ENCODE measurements at regions not wholly inside any gene's neighbourhood (a gene's known extent, or its start where the extent isn't known, plus 50 kb on each side); places are given as distances from the start of the nearest gene placed in this dataset.

DNA sequence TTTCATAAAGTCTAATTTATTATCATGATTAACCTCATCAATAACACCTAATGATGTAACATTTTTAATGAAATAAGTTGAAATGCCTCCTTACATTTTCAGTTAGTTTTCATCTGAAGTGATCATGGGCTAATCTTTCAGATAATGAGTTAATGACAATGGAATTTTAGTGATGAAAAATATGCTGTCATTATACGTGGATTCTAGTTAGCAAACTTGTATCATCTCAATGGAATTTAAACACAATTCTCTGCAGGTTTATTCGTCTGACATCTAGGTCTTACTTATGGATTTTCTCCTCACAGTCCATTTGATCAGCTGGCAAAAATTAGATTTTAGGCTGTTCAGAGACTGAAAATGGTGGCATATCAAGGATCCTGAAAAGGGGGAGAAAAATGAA lies 885.0 kb downstream of the SLC4A3 start:
- peak; percentile 88 for FAIRE-seq
- DNase-seq (ENCODE audit: low spot score), result peak; percentile 73

DNA sequence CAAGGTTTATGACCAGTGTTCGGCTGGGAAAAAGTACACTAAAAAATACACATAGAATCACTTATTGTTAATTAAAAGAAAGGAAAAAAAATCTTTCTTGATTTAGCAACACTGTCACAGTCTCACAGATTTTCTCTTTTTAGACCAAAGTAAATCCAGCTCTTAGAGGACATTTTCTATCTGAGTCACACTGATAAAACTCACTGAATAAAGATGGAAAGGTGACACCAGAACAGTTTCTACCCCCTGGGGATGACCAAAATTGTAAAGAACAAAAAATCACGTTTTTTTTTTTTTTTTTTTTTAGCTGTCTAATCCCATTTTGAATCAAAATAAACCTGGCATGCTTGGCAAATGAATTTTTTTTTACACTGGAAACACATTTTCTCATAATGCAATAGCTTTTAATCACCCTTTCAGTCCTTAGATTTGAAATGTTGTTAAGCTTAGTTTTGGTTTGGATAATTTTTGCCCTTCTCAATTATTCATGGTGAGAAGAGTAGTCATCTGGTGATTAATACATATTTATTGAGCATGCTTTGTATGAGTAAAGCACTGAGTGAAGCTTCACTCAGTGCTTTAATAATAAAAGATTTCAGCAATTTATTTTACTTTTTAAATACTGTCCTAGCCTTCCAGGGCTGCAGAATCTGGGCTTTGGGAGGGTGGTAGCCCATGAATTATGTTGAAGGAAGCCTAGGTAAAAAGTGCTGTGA lies 886.3 kb downstream of the SLC4A3 start:
- DNase-seq (ENCODE audit: low spot score) (peak; percentile 30), FAIRE-seq (peak; percentile 36)

DNA sequence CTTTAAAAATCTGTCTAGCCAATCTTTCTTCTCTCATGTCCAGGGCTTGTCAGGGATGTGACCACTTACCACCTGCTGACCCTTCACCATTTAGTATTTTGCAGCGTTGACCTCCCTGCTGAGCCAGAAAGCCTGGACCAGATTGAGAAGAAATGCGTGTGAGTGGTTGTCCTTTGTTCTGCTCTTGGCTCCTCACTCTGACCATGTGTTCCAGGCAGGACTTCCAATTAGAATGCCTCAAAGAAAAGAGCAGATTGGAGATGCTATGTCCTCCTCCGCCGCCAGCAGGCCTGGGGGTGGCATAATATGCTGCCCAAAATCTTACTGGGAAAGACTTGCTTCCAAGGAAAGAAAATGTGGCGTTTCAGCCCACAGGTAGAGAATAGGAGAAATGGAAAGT lies 894.1 kb downstream of the SLC4A3 start:
- DNase-seq (ENCODE audit: low spot score) (no peak), FAIRE-seq (no peak)

DNA sequence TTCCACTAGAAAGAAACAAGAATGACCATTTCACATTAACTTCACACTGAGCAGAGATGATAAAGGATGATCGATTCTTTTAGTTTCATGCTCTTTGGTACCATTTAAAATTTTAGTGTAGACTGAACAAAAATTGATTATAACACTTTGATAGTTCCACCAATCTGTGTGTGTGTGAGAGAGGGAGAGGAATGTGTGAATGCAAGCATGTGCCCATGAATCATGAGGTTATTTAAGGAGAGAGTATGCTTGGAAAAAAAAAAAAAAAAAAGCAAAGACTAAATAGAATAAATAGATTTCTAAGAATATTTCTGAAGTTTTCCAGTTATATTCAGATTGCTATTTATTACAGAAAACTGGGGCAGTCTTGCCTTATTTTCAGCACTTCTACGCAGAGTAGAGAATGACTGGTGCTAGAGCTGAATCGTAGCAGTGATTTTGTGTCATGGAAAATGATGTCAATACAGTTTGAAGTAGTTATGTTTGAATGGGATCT lies 900.8 kb downstream of the SLC4A3 start:
- FAIRE-seq (no peak), DNase-seq (ENCODE audit: low spot score) (no peak)

- DNase-seq (ENCODE audit: low spot score) (no peak), FAIRE-seq (no peak)
These were observed 903.8 kb downstream of the SLC4A3 start for GRCh38 chr2:220531216-220531615.

- DNase-seq (ENCODE audit: low spot score) (peak; percentile 86), FAIRE-seq (peak; percentile 73)
These were observed 906.1 kb downstream of the SLC4A3 start for GRCh38 chr2:220533485-220533884.

- no peak for FAIRE-seq
These were observed 912.1 kb downstream of the SLC4A3 start for GRCh38 chr2:220539481-220539880.

GRCh38 chr2:220544049-220544448 lies 916.6 kb downstream of the SLC4A3 start:
- no peak for DNase-seq (ENCODE audit: low spot score)
- FAIRE-seq, result no peak

More at GRCh38 chr2:220539481-220539880, 912.1 kb downstream of the SLC4A3 start:
- DNase-seq (ENCODE audit: low spot score), result no peak

DNA sequence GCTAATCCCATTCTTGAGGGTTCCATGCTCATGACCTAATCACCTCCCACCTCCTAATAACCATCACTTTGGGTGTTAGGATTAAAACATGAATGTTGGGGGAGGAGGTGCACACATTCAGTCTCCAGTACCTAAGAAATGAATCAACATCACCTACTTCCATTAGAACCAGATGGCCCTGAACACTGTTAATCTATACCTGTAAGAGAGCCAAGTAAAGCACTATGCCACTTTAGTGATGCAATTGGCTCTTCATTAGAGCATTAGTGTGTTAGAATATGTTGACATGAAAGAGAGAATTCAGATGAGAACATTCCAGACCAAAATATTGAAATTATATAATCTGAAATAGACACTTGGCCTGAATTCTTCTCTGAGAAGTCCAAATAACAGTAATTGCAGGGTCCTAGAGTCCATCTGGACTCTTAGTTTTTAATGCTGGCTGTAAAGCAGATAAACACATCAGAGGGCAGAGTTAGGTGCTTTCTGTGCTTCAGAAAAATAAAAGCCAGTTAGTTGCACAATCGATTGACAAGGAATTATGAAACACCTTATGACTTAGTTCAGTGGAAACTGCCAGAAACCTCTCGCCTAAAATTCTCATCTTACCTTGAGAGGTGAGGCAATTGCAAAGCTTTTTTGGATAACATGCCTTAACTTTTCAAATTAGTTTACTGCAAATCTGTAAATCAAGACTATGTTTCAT lies 923.7 kb downstream of the SLC4A3 start:
- FAIRE-seq (no peak), DNase-seq (ENCODE audit: low spot score) (no peak)

- no peak for DNase-seq (ENCODE audit: low spot score)
- FAIRE-seq, result no peak
These were observed 925.5 kb downstream of the SLC4A3 start for GRCh38 chr2:220552790-220553535.

DNA sequence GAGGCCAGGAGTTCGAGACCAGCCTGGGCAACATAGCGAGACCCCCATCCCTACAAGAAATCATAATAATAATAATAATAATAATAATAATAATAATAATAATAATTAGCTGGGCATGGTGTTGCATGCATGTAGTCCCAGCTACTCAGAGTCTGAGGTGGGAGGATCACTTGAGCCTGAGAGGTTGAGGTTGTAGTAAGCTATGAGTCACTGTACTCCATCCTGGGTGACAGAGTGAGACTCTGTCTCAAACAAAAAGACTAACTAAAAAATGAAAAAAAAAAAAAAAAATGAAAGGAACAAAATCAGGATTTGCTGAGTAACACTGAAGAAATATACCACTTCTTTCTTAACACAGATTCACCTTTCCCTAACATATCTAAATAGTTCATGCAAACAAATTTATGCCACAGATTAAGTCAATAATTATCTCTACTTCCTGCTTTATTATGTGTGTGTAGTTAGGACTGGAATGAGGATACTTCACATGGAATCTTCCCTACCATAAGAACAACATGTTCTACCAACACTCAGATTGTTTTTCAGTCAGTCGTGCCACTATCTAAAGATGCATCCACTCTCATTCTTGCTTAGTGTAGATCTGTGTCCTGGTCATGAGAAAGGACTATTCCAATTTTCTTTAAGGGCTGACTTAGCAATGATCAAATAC lies 928.7 kb downstream of the SLC4A3 start:
- FAIRE-seq, result peak; percentile 86

DNA sequence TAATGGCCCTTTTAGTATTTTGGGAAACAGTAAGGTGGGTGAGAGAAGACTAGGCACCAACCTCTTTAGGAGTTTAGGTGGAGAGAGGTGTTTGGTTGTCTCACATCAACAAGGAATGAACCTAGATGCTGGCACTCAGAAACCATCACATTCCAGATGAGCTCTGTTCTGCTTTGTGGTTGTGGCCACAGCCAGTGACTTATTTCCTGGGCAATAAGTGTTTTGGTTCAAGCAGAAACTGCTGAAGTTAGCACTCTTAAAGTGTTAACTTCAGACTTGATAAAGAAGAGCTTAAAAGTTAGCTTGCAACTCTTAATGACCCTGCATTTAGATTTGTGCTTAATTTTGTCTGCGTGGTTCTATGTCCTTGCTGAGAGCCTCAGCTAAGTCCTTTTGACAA lies 929.2 kb downstream of the SLC4A3 start:
- FAIRE-seq (peak; percentile 89), DNase-seq (ENCODE audit: low spot score) (peak; percentile 78)

More for the DNA sequence above, 928.7 kb downstream of the SLC4A3 start:
- peak; percentile 63 for DNase-seq (ENCODE audit: low spot score)

DNA sequence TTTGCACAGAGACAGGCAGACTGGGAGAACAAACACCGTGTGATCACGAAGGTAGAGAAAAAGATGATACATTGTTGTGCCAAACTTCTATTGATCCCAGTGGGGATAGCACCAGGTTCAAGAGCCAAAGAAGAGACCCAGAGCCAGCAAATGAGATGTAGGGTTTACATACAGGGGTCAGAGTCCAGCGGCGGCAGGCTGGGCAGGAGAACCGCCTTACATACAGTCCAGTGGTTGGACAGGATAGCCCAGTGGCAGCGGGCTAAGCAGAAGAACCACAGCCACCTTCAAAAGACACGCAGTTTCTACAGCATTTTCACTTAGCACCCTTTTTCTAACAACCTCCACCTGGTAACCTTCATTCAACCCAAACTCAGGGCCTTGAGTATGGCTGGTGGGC lies 932.8 kb downstream of the SLC4A3 start:
- no peak for FAIRE-seq

DNA sequence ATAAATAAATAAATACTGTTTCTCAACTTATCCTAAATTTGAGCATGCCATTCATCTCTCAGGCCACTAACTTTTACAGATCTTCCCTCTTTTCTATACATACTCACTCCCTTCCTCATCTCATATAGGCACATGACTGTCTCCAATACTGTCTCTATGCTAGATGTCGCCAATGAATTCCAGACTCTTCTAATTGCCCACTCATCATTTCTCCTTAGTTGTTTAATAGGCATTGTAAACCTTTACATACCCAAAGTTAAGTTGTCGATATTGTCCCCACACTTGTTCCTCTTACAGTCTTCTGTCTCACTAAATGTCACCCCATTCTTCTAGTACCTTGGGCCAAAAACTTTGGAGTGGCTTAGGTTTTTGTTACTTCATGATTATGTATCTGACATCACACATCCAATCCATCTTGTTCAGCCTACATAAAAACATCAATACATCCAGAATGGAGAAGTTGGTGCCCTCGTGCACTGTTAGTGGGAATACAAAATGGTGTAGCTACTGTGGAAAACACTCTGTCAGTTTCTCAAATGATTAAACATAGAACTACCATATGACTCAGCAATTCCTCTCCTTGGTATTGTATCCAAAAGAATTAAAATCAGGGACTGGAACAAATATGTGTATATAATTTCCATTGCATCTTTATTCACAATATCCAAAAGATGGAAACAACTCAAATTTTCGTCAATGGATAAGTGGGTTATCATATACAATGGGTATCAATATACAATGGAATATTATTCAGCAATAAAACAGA lies 935.1 kb downstream of the SLC4A3 start:
- DNase-seq (ENCODE audit: low spot score), result no peak

More for the DNA sequence above, 932.8 kb downstream of the SLC4A3 start:
- DNase-seq (ENCODE audit: low spot score), result no peak

GRCh38 chr2:220568296-220568695 lies 940.9 kb downstream of the SLC4A3 start:
- no peak for FAIRE-seq
- DNase-seq (ENCODE audit: low spot score), result no peak

More for the DNA sequence above, 935.1 kb downstream of the SLC4A3 start:
- no peak for FAIRE-seq

- no peak for FAIRE-seq
- DNase-seq (ENCODE audit: low spot score), result no peak
These were observed 941.9 kb downstream of the SLC4A3 start for GRCh38 chr2:220569112-220569897.

- DNase-seq (ENCODE audit: low spot score), result no peak
- no peak for FAIRE-seq
These were observed 945.0 kb downstream of the SLC4A3 start for GRCh38 chr2:220572385-220572784.

GRCh38 chr2:220574038-220574437 lies 946.6 kb downstream of the SLC4A3 start:
- DNase-seq (ENCODE audit: low spot score), result no peak
- FAIRE-seq, result no peak

DNA sequence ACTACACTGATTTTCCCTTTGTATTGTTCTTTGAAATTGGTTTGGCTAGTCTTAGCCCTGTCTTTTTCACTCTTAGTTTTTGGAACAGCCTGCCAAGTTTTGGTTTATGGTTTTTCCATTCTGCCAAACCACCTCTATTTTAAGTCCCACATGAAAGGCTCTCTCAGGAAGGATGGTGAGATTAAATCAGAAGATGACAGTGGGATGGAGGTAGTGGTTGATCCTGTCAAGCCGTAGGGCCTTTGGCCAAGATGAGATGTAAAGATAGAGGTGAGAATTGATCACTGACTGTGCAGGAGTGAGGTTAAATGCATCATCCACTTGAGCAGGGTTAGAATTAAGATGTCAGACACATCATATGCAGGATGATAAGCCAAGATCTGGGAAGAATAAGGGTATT lies 948.5 kb downstream of the SLC4A3 start:
- FAIRE-seq (no peak), DNase-seq (ENCODE audit: low spot score) (no peak)

DNA sequence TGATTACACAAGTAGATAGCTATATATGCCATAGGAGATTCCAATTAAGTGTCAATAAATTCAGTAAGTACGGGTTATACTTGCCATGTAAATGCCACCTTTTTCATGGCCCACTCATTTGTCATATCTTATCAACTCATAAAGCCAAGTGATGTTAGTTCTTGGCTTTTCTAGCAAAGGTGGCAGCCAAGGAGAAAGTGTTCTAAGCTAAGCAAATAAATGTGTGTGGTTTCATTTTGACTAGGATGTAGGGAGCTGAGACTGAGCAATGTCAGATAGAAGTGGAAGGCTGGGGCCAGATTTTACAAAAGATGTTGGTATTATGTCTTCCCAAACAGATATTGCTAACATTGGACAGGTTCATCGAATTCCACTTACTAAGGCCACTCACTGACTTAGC lies 952.0 kb downstream of the SLC4A3 start:
- FAIRE-seq (no peak), DNase-seq (ENCODE audit: low spot score) (no peak)
